ENCODE measurements at regions not wholly inside any gene's neighbourhood (a gene's known extent, or its start where the extent isn't known, plus 50 kb on each side); places are given as distances from the start of the nearest gene placed in this dataset.

DNA sequence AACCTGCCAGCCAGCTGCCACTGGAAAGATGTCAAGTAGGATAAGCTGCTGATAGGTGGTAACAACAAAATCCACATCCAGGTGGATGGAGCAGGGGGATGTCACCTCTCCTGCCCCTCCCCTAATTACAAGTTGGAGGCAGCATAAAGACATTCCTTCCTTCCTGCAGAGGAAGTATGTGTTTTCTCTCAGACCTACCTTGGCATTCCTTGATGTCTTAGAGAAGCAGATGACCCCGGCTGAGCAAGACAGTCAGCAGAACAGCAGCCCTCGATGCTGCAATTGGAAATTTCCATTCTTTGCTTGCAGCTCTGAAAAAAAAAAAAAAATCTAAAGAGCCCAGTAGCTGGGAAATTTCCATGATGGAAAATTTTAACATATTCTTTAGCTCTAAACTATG, 137.5 kb upstream of the MKLN1 start:
- Histone ChIP-seq H3K9me3 (ENCODE audit: control insufficient read depth in 2 of 2, low read length in 2 of 2) (no peaks in the 10 kb centered on the region), H3K4me3 (ENCODE audit: low read length in 2 of 2) (no peak overlapping the region), H3K27ac (ENCODE audit: low read length) (no peak overlapping the region), H3K4me1 (ENCODE audit: control insufficient read depth, insufficient read depth, low read length) (no peaks in the 10 kb centered on the region), H3K36me3 (ENCODE audit: control insufficient read depth in 2 of 2, insufficient read depth in 2 of 2, low read length in 2 of 2) (no peaks in the 10 kb centered on the region), H3K27me3 (ENCODE audit: control insufficient read depth in 1 of 2, insufficient read depth in 2 of 2, low read length in 2 of 2) (no peaks in the 10 kb centered on the region), H3K9ac (ENCODE audit: low read length in 2 of 2) (no peak overlapping the region)

DNA sequence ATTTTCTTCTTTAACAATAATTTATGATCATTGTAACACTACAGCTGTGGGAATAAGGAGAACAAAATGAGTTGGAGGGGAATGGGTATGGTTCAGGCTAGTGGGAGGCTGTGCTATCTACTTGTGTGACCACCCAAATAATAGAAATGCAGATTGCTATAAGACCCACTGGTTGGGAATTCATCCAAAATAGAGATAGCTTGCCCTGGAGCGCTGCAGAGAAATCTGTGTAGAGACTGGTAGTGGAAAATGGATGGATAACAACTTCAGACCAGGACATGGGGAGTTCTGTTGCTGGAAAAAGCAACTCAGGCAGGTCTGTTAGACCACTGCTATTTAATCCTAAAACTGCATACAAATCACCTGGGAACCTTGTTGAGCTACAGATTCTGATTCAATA, 137.1 kb upstream of the MKLN1 start:
- H3K27me3 ChIP-seq (ENCODE audit: control insufficient read depth in 1 of 2, insufficient read depth in 2 of 2, low read length in 2 of 2), result no peaks in the 10 kb centered on the region
- no peaks in the 10 kb centered on the region for H3K36me3 ChIP-seq (ENCODE audit: control insufficient read depth in 2 of 2, insufficient read depth in 2 of 2, low read length in 2 of 2)
- H3K4me1 ChIP-seq (ENCODE audit: control insufficient read depth, insufficient read depth, low read length), result no peaks in the 10 kb centered on the region
- H3K9me3 ChIP-seq (ENCODE audit: control insufficient read depth in 2 of 2, low read length in 2 of 2), result no peaks in the 10 kb centered on the region
- H3K27ac ChIP-seq (ENCODE audit: low read length), result no peak overlapping the region
- H3K9ac ChIP-seq (ENCODE audit: low read length in 2 of 2), result no peak overlapping the region
- no peak overlapping the region for H3K4me3 ChIP-seq (ENCODE audit: low read length in 2 of 2)

DNA sequence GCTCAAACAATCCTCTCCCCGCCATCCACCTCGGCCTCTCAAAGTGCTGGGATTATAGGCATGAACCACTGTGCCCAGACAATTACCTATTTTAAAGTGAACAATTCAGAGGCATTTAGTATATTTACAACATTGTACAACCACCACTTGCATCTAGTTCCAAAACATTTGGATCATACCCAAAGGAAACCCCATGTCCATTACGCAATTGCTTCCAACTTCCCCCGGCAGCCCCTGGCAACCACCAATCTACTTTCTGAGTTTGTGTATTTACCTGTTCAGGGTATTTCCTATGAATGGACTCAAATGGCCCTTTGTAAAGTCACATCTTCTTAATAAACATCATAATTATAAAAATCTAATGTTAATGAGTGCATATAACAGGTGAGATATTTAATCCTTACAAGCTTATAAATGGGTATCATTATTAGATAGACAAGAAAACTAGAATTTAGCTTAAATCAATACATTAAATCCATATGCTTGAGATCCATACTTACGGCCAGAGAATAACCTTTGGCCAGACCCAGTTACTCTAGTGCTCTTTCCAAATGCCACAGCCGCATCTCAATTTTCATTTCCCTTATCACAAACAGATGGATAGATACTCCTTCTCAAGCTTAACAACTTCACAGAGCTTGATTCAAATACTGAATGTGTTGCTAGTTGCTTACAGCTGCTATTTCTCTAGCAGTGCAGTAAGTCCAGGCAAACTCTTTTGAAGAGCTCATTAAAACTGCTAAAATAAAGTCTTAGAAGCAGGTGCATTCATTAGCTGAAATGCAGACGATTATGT, 133.4 kb upstream of the MKLN1 start:
- Histone ChIP-seq H3K4me1 (ENCODE audit: control insufficient read depth, insufficient read depth, low read length) (peaks cover 2% of the 10 kb centered on the region), H3K27me3 (ENCODE audit: control insufficient read depth in 1 of 2, insufficient read depth in 2 of 2, low read length in 2 of 2) (no peaks in the 10 kb centered on the region), H3K27ac (ENCODE audit: low read length) (no peak overlapping the region), H3K9me3 (ENCODE audit: control insufficient read depth in 2 of 2, low read length in 2 of 2) (no peaks in the 10 kb centered on the region), H3K9ac (ENCODE audit: low read length in 2 of 2) (no peak overlapping the region), H3K4me3 (ENCODE audit: low read length in 2 of 2) (no peak overlapping the region), H3K36me3 (ENCODE audit: control insufficient read depth in 2 of 2, insufficient read depth in 2 of 2, low read length in 2 of 2) (no peaks in the 10 kb centered on the region)

DNA sequence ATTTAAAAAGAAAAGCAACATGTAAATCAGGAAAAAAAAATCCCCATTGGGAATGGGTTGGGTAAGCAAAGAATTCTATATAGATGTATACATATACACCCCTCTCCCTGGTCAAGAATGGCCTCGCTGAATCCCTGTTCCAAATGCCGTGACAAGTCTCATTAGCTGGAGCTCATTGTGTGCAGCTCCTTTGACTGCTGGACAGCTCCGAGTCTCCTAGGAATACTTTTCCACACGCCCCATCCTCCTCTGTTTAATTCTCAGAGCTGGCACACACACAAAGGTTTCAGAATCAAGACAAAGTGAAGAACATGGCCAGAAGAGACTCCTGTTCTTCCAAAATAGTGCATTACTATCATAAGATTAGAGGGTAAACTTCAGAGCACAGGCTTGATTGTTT, 130.9 kb upstream of the MKLN1 start:
- Histone ChIP-seq H3K4me1 (ENCODE audit: control insufficient read depth, insufficient read depth, low read length) (peaks cover 2% of the 10 kb centered on the region), H3K9ac (ENCODE audit: low read length in 2 of 2) (no peak overlapping the region), H3K27me3 (ENCODE audit: control insufficient read depth in 1 of 2, insufficient read depth in 2 of 2, low read length in 2 of 2) (no peaks in the 10 kb centered on the region), H3K36me3 (ENCODE audit: control insufficient read depth in 2 of 2, insufficient read depth in 2 of 2, low read length in 2 of 2) (no peaks in the 10 kb centered on the region), H3K9me3 (ENCODE audit: control insufficient read depth in 2 of 2, low read length in 2 of 2) (no peaks in the 10 kb centered on the region), H3K4me3 (ENCODE audit: low read length in 2 of 2) (no peak overlapping the region), H3K27ac (ENCODE audit: low read length) (no peak overlapping the region)

DNA sequence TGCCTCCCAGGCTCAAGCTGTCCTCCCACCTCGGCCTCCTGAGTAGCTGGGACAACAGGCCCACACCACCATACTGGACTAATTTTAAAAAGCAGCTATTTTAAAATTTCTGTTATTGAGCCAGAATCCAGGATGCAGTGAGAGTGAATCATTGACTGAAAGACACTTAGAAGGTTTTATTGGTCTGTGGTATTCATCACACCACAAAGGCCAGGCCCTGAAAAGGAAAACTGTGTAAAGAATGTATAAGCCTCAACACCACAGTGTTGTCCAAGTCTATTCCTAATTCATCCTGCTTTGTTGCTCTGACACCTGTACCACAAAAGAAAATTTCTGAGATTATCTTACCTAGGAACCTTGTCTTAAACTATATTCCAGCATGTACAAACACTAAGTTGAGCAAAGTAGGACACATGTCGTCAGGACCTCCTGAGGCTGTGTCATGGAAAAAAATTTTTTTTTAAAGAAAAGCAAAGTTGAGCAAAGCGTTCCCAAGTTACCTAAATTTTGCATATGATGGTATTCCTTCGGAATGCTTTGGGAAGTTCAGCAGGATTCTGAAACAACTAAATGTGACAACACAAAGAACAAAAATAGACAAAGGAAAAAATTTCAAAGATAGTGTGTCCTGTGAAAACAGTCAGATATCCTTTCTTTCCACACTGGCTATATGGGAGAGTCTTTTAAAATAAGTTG, 129.6 kb upstream of the MKLN1 start:
- Histone ChIP-seq H3K4me3 (ENCODE audit: low read length in 2 of 2) (no peak overlapping the region), H3K9ac (ENCODE audit: low read length in 2 of 2) (no peak overlapping the region), H3K4me1 (ENCODE audit: control insufficient read depth, insufficient read depth, low read length) (peaks cover 2% of the 10 kb centered on the region), H3K27me3 (ENCODE audit: control insufficient read depth in 1 of 2, insufficient read depth in 2 of 2, low read length in 2 of 2) (no peaks in the 10 kb centered on the region), H3K36me3 (ENCODE audit: control insufficient read depth in 2 of 2, insufficient read depth in 2 of 2, low read length in 2 of 2) (no peaks in the 10 kb centered on the region), H3K9me3 (ENCODE audit: control insufficient read depth in 2 of 2, low read length in 2 of 2) (no peaks in the 10 kb centered on the region), H3K27ac (ENCODE audit: low read length) (no peak overlapping the region)

DNA sequence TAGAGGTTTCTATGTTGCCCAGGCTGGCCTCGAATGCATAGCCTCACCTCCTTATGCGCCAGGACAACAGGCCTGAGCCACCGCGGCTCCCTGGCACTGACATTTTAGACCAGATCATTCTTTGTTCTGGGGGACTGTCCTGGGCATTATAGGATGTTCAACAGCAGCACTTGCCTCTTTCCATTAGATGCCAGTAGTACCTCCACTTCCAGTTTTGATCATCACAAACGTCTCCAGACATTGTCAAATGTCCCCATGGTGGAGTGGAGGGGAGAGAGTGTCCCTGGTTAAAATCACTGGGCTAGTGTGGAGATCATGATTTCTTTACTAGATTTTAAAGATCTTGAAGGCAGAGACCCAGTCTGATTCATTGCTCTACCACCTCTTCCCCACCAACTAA, 125.2 kb upstream of the MKLN1 start:
- H3K4me1 ChIP-seq (ENCODE audit: control insufficient read depth, insufficient read depth, low read length), result no peaks in the 10 kb centered on the region
- H3K36me3 ChIP-seq (ENCODE audit: control insufficient read depth in 2 of 2, insufficient read depth in 2 of 2, low read length in 2 of 2), result no peaks in the 10 kb centered on the region
- H3K4me3 ChIP-seq (ENCODE audit: low read length in 2 of 2), result no peak overlapping the region
- H3K27me3 ChIP-seq (ENCODE audit: control insufficient read depth in 1 of 2, insufficient read depth in 2 of 2, low read length in 2 of 2), result no peaks in the 10 kb centered on the region
- H3K9me3 ChIP-seq (ENCODE audit: control insufficient read depth in 2 of 2, low read length in 2 of 2), result no peaks in the 10 kb centered on the region
- H3K9ac ChIP-seq (ENCODE audit: low read length in 2 of 2), result no peak overlapping the region
- H3K27ac ChIP-seq (ENCODE audit: low read length), result peak overlapping the region; percentile 37

DNA sequence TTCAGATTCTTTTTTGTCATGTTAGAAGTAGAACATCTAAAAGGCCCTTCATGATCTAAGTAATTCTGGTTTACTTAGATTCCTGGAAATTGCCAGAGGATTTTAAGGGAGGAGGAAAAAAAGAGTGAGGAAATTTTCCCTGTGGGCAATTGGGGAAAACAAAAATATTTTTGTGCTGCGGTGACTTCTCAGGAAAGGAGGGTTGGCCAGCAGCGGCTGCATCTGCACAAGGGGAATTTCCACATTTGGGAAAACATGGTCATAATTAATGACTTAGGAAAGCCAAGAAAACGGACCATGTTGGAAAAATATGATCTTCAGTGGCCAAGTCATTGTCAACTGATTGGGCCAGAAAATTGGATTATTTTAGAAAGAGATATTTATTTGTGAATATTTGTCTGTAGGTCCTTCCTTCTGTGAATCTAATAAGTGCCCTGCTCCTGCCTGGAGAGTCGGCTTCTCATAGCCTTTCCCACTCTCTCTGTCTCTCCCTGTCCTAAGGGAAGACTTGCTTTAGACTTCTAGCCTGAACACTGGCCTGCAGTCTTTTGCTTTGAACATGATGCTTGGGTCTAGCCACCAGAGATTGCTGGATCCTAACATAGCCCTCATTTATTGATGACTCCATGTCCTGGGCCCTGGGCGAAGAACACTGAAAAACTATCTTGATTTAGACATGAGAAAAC, 124.2 kb upstream of the MKLN1 start:
- no peak overlapping the region for H3K9ac ChIP-seq (ENCODE audit: low read length in 2 of 2)
- H3K4me3 ChIP-seq (ENCODE audit: low read length in 2 of 2), result no peak overlapping the region
- H3K27me3 ChIP-seq (ENCODE audit: control insufficient read depth in 1 of 2, insufficient read depth in 2 of 2, low read length in 2 of 2), result no peaks in the 10 kb centered on the region
- no peaks in the 10 kb centered on the region for H3K9me3 ChIP-seq (ENCODE audit: control insufficient read depth in 2 of 2, low read length in 2 of 2)
- peak overlapping the region; percentile 37 for H3K27ac ChIP-seq (ENCODE audit: low read length)
- H3K4me1 ChIP-seq (ENCODE audit: control insufficient read depth, insufficient read depth, low read length), result no peaks in the 10 kb centered on the region
- H3K36me3 ChIP-seq (ENCODE audit: control insufficient read depth in 2 of 2, insufficient read depth in 2 of 2, low read length in 2 of 2), result no peaks in the 10 kb centered on the region

DNA sequence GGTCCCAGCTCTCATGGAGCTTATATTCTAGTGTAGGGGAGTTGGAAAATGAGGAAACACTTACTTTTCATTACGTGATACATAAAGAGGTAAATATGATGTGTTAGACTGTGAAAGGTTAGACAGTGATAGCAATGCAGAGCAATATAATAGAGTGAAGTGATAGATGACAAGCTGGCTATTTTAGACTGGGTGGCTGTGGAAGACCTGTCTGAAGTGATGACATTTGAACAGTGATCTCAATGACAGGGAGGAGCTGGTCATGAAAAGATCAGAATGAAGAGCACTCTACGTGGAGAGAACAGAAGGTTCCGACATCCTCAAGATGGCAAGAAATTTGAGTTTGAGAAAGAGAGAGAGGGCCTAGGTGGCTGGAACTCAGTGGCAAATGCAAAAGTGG, 118.9 kb upstream of the MKLN1 start:
- Histone ChIP-seq H3K27me3 (ENCODE audit: control insufficient read depth in 1 of 2, insufficient read depth in 2 of 2, low read length in 2 of 2) (no peaks in the 10 kb centered on the region), H3K4me3 (ENCODE audit: low read length in 2 of 2) (no peak overlapping the region), H3K27ac (ENCODE audit: low read length) (no peak overlapping the region), H3K4me1 (ENCODE audit: control insufficient read depth, insufficient read depth, low read length) (no peaks in the 10 kb centered on the region), H3K9ac (ENCODE audit: low read length in 2 of 2) (no peak overlapping the region), H3K36me3 (ENCODE audit: control insufficient read depth in 2 of 2, insufficient read depth in 2 of 2, low read length in 2 of 2) (no peaks in the 10 kb centered on the region), H3K9me3 (ENCODE audit: control insufficient read depth in 2 of 2, low read length in 2 of 2) (no peaks in the 10 kb centered on the region)

DNA sequence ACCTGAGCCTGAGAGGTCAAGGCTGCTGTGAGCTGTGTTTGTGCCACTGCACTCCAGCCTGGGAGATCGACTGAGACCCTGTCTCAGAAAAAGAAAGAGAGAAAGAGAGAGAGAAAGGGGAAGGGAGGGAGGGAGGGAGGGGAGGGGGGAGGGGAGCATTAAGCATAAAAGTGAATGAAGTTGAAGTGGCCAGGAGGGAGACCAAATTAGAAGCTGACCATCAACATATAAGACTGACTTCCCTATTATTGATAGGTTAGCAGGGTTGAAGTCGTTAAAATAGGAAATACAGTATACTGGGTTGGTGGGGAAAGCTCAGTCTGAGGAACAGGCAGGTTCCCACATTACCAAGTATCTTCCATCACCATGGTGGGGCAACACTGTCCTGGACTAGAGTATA, 117.1 kb upstream of the MKLN1 start:
- H3K27ac ChIP-seq (ENCODE audit: low read length), result no peak overlapping the region
- no peak overlapping the region for H3K9ac ChIP-seq (ENCODE audit: low read length in 2 of 2)
- H3K27me3 ChIP-seq (ENCODE audit: control insufficient read depth in 1 of 2, insufficient read depth in 2 of 2, low read length in 2 of 2), result no peaks in the 10 kb centered on the region
- no peaks in the 10 kb centered on the region for H3K9me3 ChIP-seq (ENCODE audit: control insufficient read depth in 2 of 2, low read length in 2 of 2)
- H3K4me1 ChIP-seq (ENCODE audit: control insufficient read depth, insufficient read depth, low read length), result no peaks in the 10 kb centered on the region
- no peaks in the 10 kb centered on the region for H3K36me3 ChIP-seq (ENCODE audit: control insufficient read depth in 2 of 2, insufficient read depth in 2 of 2, low read length in 2 of 2)
- no peak overlapping the region for H3K4me3 ChIP-seq (ENCODE audit: low read length in 2 of 2)

DNA sequence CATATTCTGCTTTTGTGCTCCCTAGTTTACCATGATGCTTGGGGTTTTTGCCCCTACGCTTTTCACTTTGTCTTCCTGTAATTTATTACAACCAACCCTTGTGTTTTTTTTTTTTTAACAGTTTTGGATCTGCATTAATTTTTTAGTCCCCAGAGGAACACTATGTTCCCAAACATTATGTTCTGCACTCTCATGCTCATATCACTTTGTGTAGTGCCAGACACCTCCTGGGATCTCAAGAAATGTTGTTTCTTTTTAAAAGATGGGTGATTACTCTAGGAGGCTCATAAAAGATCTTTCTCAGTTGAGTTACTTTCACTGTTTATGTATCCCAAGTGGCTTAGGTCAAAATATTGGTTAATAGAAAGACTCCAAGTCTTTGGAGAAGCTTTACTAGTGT, 116.2 kb upstream of the MKLN1 start:
- Histone ChIP-seq H3K27me3 (ENCODE audit: control insufficient read depth in 1 of 2, insufficient read depth in 2 of 2, low read length in 2 of 2) (no peaks in the 10 kb centered on the region), H3K4me3 (ENCODE audit: low read length in 2 of 2) (no peak overlapping the region), H3K27ac (ENCODE audit: low read length) (no peak overlapping the region)

DNA sequence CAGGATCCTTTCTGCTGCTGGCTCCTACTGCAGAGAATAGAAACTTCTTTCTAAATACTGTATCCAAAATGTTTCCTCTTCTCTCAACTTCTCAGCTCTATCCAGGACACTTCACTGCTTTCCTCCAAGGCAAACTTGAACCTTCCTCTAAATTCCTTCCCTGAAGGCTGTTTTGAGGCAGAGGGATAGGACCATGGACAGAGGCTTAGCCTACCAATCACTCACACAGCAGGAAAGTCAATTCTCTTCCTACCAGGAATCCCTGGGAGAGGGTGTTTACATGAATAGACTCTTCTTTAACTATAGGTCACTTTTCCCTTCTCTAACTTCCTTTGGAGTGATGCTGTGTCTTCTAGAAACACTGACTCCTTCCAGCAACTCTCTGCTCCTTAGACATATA, 115.6 kb upstream of the MKLN1 start:
- H3K27ac ChIP-seq (ENCODE audit: low read length), result no peak overlapping the region
- H3K9me3 ChIP-seq (ENCODE audit: control insufficient read depth in 2 of 2, low read length in 2 of 2), result no peaks in the 10 kb centered on the region
- no peak overlapping the region for H3K9ac ChIP-seq (ENCODE audit: low read length in 2 of 2)
- H3K27me3 ChIP-seq (ENCODE audit: control insufficient read depth in 1 of 2, insufficient read depth in 2 of 2, low read length in 2 of 2), result no peaks in the 10 kb centered on the region
- no peak overlapping the region for H3K4me3 ChIP-seq (ENCODE audit: low read length in 2 of 2)
- H3K4me1 ChIP-seq (ENCODE audit: control insufficient read depth, insufficient read depth, low read length), result no peaks in the 10 kb centered on the region
- H3K36me3 ChIP-seq (ENCODE audit: control insufficient read depth in 2 of 2, insufficient read depth in 2 of 2, low read length in 2 of 2), result no peaks in the 10 kb centered on the region

More for the DNA sequence above, 116.2 kb upstream of the MKLN1 start:
- Histone ChIP-seq H3K9me3 (ENCODE audit: control insufficient read depth in 2 of 2, low read length in 2 of 2) (no peaks in the 10 kb centered on the region), H3K4me1 (ENCODE audit: control insufficient read depth, insufficient read depth, low read length) (no peaks in the 10 kb centered on the region), H3K36me3 (ENCODE audit: control insufficient read depth in 2 of 2, insufficient read depth in 2 of 2, low read length in 2 of 2) (no peaks in the 10 kb centered on the region), H3K9ac (ENCODE audit: low read length in 2 of 2) (no peak overlapping the region)

Data from stomach smooth muscle (tissue), 2 donors.